ENCODE measurements at regions not wholly inside any gene's neighbourhood (a gene's known extent, or its start where the extent isn't known, plus 50 kb on each side); places are given as distances from the start of the nearest gene placed in this dataset.
"Not testable (repeated sequence)": the region's sequence is repeated elsewhere in the genome, so short reads cannot be mapped to it uniquely, and the experiment has no call there.

DNA sequence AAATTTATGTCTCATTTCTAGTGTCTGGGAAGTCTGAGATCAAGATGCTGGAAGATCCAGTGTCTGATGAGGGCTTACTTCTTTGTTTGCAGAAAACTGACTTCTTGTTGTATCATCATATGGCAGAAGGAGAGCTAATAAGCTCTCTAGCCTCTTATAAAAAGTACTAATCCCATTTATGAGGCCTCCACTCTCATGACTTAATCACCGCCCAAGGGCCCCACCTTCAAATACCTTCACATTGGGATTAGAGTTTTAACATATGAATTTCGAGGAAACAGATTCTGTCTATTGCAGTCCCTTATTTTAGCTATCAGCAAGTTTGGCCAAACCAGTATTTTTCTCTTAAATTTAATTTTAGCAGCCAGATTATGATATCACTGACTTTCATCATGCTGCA, 150.2 kb upstream of the TMPRSS15 start:
- no peak for DNase-seq (ENCODE audit: low spot score)

DNA sequence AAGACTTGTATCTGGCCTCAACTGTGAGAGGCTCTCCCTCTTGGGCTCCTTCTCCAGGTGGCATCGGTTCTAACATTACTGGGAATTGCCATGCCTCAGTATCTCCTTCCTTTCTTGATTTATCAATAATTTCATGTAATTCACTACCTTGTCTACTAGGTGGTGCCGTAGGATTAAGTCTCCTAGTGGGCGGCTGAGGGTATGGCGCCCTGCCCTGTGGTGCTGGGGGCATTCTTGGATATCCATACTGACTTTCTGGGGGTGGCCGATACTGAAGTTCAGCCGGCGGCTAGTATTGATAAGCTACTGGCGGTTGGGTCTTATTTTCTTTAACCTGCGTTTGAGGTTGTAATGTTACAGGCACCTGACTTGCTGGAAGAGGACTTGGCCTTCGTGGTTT, 164.2 kb upstream of the TMPRSS15 start:
- DNase-seq (ENCODE audit: low spot score), result not testable (repeated sequence)

DNA sequence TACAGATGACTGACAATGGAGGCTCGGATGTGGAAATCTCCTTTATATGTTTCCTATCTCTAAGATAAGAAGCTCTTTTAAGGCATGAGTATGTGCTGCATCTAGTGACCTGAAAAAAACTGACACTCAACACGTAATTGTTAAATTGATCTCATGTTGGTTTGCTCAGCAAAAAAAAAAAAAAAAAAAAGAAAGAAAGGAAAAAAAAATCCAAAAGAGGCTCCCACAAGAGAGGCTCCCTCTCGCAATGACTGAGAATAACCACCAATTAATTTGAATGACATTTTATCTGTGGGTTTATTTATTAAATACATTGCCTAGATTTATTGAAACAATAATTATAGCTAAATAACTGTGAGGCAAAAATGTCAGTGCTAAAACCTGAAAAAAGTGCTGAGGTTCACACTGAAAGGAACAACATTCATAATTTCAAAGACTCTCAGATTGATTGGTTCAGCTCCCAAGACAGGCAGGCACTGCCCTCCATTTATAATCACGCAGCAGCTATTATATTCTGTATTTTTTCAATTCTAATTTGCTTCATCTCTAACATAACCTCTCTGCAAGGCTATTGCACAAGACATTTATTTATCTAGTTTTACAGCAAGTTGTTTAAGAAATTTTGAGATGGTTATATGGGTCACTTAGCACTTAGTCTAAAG, 184.5 kb upstream of the TMPRSS15 start:
- no peak for DNase-seq (ENCODE audit: low spot score)

DNA sequence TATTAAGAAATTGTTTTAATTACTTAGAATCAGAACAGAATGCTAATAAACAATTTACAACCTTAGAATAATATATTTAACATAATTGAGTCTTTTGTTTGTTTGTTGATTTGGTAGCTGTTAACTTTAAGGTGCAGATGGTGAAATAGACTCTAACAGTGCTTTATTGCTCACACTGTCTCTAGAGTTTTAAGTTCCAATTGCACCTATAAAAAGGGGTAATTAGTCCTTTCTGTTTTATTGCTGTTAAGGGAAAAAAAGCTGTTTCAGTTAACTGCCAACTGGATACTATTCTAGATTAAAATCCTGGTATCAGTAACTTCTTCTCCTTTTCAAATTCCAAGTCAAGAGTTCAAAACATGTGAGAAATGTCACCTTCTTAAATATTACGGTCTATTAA, 197.6 kb upstream of the TMPRSS15 start:
- no peak for DNase-seq (ENCODE audit: low spot score)

GRCh38 chr21:18602711-18603110, 199.1 kb upstream of the TMPRSS15 start:
- DNase-seq (ENCODE audit: low spot score), result no peak

DNA sequence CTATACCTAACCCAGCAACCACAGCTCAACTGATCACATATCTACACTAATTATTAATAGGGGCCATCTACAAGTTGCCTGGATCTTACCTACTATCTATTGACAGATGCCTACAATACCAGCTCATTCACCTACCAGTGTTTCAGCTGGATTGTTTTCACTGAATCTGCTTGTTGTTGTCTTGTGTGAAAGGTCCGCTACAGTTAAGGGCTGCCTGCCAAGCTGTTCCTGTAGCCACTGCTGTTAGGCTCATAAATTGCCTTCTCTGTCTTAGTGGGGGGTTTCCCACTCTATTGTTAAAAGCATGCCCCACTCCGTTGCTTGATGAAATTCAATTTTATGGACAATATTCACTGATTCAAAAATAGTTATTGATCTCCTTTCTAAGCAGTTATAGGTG, 199.7 kb upstream of the TMPRSS15 start:
- no peak for DNase-seq (ENCODE audit: low spot score)

GRCh38 chr21:18603980-18604379, 200.4 kb upstream of the TMPRSS15 start:
- no peak for DNase-seq (ENCODE audit: low spot score)

DNA sequence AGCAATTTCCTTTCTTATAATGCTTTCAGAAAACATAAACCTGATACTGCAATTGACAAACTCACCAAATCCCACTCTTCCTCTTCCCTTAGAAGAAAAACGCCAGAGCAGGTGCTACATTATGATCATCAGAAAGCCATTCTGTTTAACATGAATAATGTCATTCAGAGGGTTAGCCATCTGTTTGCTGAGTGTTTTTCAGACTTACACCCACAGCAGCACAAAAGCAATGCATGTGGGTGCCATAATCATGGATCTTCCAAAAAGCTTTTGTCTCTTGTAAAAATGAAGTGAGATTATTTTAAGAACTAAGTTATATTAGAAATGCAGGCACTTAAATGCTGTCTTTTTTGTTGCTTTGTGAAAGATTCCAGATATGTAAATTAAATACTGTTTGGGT, 204.6 kb upstream of the TMPRSS15 start:
- DNase-seq (ENCODE audit: low spot score), result no peak

DNA sequence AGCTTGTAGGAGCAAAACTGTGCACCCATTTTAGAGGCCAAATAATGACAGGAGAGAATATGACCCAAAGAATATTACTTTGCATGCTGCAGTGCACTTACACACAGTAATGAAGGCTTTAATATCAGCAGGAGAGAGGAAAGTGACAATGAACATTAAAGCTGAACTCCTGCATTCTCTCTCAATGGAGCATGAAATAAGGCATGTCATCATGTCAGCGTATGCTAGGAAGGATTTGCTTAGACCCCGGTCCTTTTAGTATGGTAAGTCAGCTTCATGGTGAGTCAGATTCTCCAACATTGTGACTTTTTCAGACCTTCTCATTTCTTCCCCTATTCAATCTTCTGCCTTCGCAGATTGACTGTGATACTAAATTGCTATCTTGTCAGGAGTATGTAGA, 210.7 kb upstream of the TMPRSS15 start:
- DNase-seq (ENCODE audit: low spot score), result no peak

DNA sequence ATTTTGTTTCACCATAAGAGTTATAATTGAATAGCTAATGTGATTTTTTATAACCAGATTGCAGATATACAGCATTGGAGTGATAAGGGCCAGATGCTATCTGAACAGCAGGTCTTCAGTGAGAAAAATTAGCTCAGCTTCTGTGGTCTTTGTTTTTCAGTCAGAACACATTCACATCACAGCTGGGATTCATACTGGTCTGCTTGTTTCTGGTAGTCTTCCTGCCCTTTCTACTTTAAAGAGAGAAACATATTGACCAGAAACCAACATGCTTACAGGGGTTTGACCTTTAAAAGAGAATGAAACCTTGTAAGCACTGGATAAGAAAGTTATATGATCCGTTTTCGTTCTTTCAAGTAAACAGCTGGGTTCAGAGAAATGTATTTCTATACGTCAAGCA, 213.7 kb upstream of the TMPRSS15 start:
- DNase-seq (ENCODE audit: low spot score), result no peak

GRCh38 chr21:18620436-18620835, 216.9 kb upstream of the TMPRSS15 start:
- no peak for DNase-seq (ENCODE audit: low spot score)

DNA sequence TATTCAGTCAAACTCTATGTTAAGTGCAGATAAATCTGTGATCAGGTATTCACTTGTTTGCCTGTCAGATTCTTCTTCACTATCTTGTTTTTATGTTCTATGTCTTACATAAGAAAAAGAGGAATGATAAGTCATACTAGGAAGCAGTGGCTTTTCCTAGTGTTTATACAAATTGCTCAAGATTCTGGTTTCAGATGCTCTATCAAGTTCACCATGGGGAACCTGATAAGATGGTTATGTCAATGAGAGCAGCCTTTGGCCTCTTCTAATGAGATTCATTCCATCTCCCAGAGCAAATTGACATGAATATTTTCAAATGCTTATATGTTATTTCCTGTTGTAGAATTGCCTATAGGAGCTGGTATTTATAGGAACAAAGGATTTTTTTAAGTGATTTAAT, 218.8 kb upstream of the TMPRSS15 start:
- DNase-seq (ENCODE audit: low spot score), result no peak

- DNase-seq (ENCODE audit: low spot score), result no peak
These were observed 226.9 kb upstream of the TMPRSS15 start for GRCh38 chr21:18630446-18630845.

GRCh38 chr21:18636897-18637296, 233.3 kb upstream of the TMPRSS15 start:
- DNase-seq (ENCODE audit: low spot score), result no peak

GRCh38 chr21:18646116-18646515, 242.5 kb upstream of the TMPRSS15 start:
- no peak for DNase-seq (ENCODE audit: low spot score)

- no peak for DNase-seq (ENCODE audit: low spot score)
These were observed 252.3 kb upstream of the TMPRSS15 start for GRCh38 chr21:18655931-18656330.

GRCh38 chr21:18661842-18662241, 258.3 kb upstream of the TMPRSS15 start:
- DNase-seq (ENCODE audit: low spot score), result no peak

DNA sequence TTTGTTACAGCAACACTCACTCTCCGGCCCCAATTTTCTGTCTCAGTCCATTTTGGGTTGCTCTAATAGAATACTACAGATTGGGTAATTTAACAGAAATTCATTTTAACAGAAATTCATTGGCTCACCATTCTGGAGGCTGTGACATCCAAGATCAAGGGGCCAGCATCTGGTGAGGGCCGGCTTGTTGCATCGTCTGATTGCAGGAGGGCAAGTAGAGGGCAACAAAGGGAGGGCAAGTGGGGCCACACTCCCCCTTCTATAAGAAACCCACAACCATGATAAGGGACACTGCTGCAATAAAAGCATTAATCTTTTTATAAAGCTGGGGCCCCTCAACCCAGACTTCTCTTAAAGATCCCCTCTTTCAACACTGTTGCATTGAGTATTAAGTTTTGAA, 260.1 kb upstream of the TMPRSS15 start:
- no peak for DNase-seq (ENCODE audit: low spot score)

DNA sequence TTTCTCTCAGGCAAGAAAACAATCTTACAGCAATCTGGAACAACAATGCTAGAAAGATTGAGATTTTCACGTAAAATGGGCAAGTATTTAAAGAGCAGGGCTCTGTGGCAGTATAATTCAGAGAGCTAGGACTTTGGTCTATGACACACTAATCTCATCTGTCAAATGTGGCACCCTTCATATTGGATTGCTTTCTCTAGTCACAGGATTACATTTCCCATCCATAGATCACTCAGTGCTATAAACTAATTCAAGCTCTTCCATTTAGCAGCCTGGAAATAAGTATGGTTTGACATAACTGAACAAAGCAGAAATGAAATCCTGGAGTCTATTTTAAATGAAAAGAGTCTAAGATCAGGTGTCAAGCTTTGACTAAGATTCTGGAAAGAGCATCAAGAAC, 263.1 kb upstream of the TMPRSS15 start:
- no peak for DNase-seq (ENCODE audit: low spot score)

DNA sequence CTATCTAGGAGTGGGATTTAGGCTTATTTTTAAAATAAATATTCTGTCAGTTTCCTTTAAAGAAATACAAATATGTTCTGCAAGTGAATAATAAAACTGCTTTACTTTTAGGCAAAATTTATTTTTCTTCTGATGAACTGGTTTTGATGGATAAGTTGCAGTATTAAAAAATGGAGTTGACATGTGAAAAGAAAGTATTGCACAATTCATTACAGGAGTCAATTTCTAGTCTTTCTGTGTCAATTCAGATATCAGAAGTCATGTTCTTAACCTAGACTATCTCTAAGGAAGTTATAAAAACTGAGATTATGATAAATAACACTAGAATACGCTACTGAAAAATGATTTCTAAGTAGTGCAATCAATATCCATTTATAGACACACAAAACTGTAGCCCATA, 270.2 kb upstream of the TMPRSS15 start:
- DNase-seq (ENCODE audit: low spot score), result no peak

GRCh38 chr21:18677632-18678031, 274.0 kb upstream of the TMPRSS15 start:
- no peak for DNase-seq (ENCODE audit: low spot score)

DNA sequence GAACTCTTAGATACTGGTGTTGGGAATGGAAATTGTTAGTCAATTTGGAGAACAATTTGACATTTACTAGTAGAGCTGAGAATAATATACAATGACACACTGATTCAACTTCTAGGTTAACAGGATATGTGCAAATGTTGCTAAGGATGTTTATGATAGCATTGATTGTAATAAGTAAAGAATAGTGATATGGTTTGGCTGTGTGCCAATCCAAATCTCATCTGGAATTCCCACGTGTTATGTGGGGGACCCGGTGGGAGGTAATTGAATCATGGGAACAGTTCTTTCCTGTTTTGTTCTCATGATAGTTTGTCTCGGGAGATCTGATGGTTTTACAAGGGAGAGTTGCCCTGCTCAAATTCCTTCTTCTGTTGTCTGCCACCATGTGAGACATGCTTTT, 302.4 kb upstream of the TMPRSS15 start:
- no peak for DNase-seq (ENCODE audit: low spot score)

DNA sequence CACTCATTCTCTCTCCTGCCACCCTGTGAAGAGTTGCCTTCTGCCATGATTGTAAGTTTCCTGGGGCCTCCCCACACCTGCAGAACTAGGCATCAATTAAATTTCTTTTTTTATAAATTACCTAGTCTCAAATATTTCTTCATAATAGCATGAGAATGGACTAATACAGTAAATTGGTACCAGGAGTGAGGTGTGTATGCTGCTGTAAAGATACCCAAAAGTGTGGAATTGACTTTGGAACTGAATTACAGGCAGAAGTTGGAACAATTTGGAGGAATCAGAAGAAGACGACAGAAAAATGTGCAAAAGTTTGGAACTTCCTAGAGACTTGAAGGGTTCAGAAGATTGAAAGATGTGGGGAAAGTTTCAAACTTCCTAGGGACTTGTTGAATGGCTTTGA, 308.1 kb upstream of the TMPRSS15 start:
- DNase-seq (ENCODE audit: low spot score), result no peak

DNA sequence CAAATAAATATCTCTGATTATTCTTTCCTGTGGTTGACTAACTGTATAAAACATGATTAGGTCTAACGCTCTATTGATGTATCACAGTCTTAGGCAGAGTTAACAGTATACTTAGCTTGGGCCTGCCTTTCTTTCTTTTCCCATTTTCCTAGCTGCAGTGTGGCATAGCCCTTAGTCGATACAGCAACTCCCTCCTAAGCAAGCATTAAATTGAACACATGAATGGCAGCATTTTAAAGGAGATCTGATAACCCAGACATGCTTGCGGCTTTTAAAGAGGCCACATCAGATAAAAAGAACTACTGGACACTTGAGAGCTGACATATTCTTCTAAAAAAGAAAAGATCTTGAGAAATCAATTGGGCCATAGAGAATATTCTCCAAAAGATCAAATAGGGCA, 312.0 kb upstream of the TMPRSS15 start:
- no peak for DNase-seq (ENCODE audit: low spot score)
